ENCODE measurements at regions not wholly inside any gene's neighbourhood (a gene's known extent, or its start where the extent isn't known, plus 50 kb on each side); places are given as distances from the start of the nearest gene placed in this dataset.

GRCh38 chr6:9943986-9944385 lies 470.9 kb downstream of the TFAP2A start:
- intact Hi-C loops (cut with micrococcal nuclease) (no loop called here), dilution Hi-C loops (cut with MboI; ENCODE audit: extremely low pct_ligation_motif_present, low sequenced_read_pairs) (no loop called here)
- no peaks in the 10 kb centered on the region for H4K20me1 ChIP-seq (replicated peaks; ENCODE audit: control insufficient read depth, extremely low read depth, insufficient read depth, low read length)
- no peak overlapping the region for H2AFZ ChIP-seq (ENCODE audit: low read depth, low read length)
- ChIA-PET CTCF (no interaction called here), POLR2A (no interaction called here)
- FAIRE-seq (no peak), DNase-seq (ENCODE audit: low read depth, low spot score) (no peak)
- no peaks in the 10 kb centered on the region for H3K9me1 ChIP-seq (replicated peaks; ENCODE audit: control insufficient read depth, extremely low read depth, insufficient read depth, low read length)
- no peak overlapping the region for H3K4me2 ChIP-seq (ENCODE audit: insufficient read depth, low read length)
- no peaks in the 10 kb centered on the region for H3K36me3 ChIP-seq (ENCODE audit: control insufficient read depth in 2 of 2, extremely low read depth in 1 of 2, insufficient read depth in 2 of 2, low read length in 2 of 2)
- H3K27ac ChIP-seq (ENCODE audit: insufficient read depth, low read depth, low read length) = no peak overlapping the region
- H3K4me1 ChIP-seq (ENCODE audit: control insufficient read depth, extremely low read depth, insufficient read depth, low read length) = no peaks in the 10 kb centered on the region
- H3K79me2 ChIP-seq (ENCODE audit: control insufficient read depth, insufficient read depth, low read length) = no peaks in the 10 kb centered on the region
- no TSS peak for BruUV-seq (replicated peaks)
- no peak overlapping the region for H3K4me3 ChIP-seq (replicated peaks in 1 of 3; ENCODE audit: insufficient read depth in 1 of 3, low read depth in 1 of 3, low read length in 3 of 3)
- no peaks in the 10 kb centered on the region for H3K27me3 ChIP-seq (ENCODE audit: control insufficient read depth in 2 of 2, insufficient read depth in 2 of 2, low read length in 2 of 2)
- no peak overlapping the region for H3K9ac ChIP-seq (replicated peaks; ENCODE audit: extremely low read depth, insufficient read depth, low read length)
- TF ChIP-seq JUN (IDR thresholded peaks at IDR 0.05; ENCODE audit: borderline replicate concordance, insufficient read depth, insufficient read length, low read depth) (no peak), FOS (IDR thresholded peaks at IDR 0.05; ENCODE audit: borderline replicate concordance, insufficient read depth, low read length) (no peak), MYC (IDR thresholded peaks at IDR 0.05; ENCODE audit: low read depth, low read length) (no peak), MAX (IDR thresholded peaks at IDR 0.05; ENCODE audit: insufficient read depth, insufficient read length) (no peak), GATA2 (IDR thresholded peaks at IDR 0.05; ENCODE audit: insufficient read depth, insufficient read length, low read depth, low read length) (no peak), POLR2AphosphoS5 (IDR thresholded peaks at IDR 0.05; ENCODE audit: insufficient read depth, low read depth, low read length) (no peak), POLR2A (IDR thresholded peaks at IDR 0.05; ENCODE audit: low read depth, low read length) (no peak)
- peaks cover 2% of the 10 kb centered on the region for H3K9me3 ChIP-seq (replicated peaks; ENCODE audit: control insufficient read depth, insufficient read depth, low read length)

GRCh38 chr6:9943026-9943425 lies 471.8 kb downstream of the TFAP2A start:
- POLR2A ChIA-PET = no interaction called here
- Histone ChIP-seq H3K79me2 (ENCODE audit: control insufficient read depth, insufficient read depth, low read length) (no peaks in the 10 kb centered on the region), H3K9ac (replicated peaks; ENCODE audit: extremely low read depth, insufficient read depth, low read length) (no peak overlapping the region), H3K36me3 (ENCODE audit: control insufficient read depth in 2 of 2, extremely low read depth in 1 of 2, insufficient read depth in 2 of 2, low read length in 2 of 2) (no peaks in the 10 kb centered on the region), H3K27me3 (ENCODE audit: control insufficient read depth in 2 of 2, insufficient read depth in 2 of 2, low read length in 2 of 2) (no peaks in the 10 kb centered on the region), H3K9me1 (replicated peaks; ENCODE audit: control insufficient read depth, extremely low read depth, insufficient read depth, low read length) (no peaks in the 10 kb centered on the region), H3K4me2 (ENCODE audit: insufficient read depth, low read length) (no peak overlapping the region), H3K4me1 (ENCODE audit: control insufficient read depth, extremely low read depth, insufficient read depth, low read length) (no peaks in the 10 kb centered on the region), H3K27ac (ENCODE audit: insufficient read depth, low read depth, low read length) (no peak overlapping the region), H3K4me3 (replicated peaks in 1 of 3; ENCODE audit: insufficient read depth in 1 of 3, low read depth in 1 of 3, low read length in 3 of 3) (no peak overlapping the region), H3K9me3 (replicated peaks; ENCODE audit: control insufficient read depth, insufficient read depth, low read length) (peaks cover 4% of the 10 kb centered on the region), H2AFZ (ENCODE audit: low read depth, low read length) (no peak overlapping the region), H4K20me1 (replicated peaks; ENCODE audit: control insufficient read depth, extremely low read depth, insufficient read depth, low read length) (no peaks in the 10 kb centered on the region)
- no TSS peak for BruUV-seq (replicated peaks)
- dilution Hi-C loops (cut with MboI; ENCODE audit: extremely low pct_ligation_motif_present, low sequenced_read_pairs) (no loop called here), intact Hi-C loops (cut with micrococcal nuclease) (no loop called here)
- CTCF ChIA-PET = no interaction called here
- TF ChIP-seq MYC (IDR thresholded peaks at IDR 0.05; ENCODE audit: low read depth, low read length) (no peak), CTCF (IDR thresholded peaks at IDR 0.05; ENCODE audit: extremely low read depth in 1 of 2, insufficient read depth in 1 of 2, low read depth in 1 of 2, low read length in 2 of 2) (no peak), MAX (IDR thresholded peaks at IDR 0.05; ENCODE audit: insufficient read depth, insufficient read length) (no peak), EZH2 (IDR thresholded peaks at IDR 0.05; ENCODE audit: borderline replicate concordance, low read depth, low read length, severe bottlenecking) (no peak), POLR2A (IDR thresholded peaks at IDR 0.05; ENCODE audit: low read depth, low read length) (no peak), GATA2 (IDR thresholded peaks at IDR 0.05; ENCODE audit: insufficient read depth, insufficient read length, low read depth, low read length) (no peak)
- FAIRE-seq (no peak), DNase-seq (ENCODE audit: low read depth, low spot score) (no peak)
